ENCODE measurements at regions not wholly inside any gene's neighbourhood (a gene's known extent, or its start where the extent isn't known, plus 50 kb on each side); places are given as distances from the start of the nearest gene placed in this dataset.
A peak's percentile ranks its signal among the peaks of the same experiment; 100 is the strongest.

- Histone ChIP-seq H3K23ac (ENCODE audit: insufficient read length) (no peak overlapping the region), H3K27me3 (replicated peaks in 1 of 4; ENCODE audit: control insufficient read depth in 3 of 4, extremely low read depth in 1 of 4, insufficient read depth in 3 of 4, low read length in 3 of 4) (peaks cover 0 to 3% (median 0%) of the 10 kb centered on the region in 4 experiments; a peak in 1 of 7 replicates), H2BK15ac (ENCODE audit: low read length) (no peak overlapping the region), H4K5ac (ENCODE audit: insufficient read length, low read depth, low read length) (no peak overlapping the region), H2BK5ac (ENCODE audit: low read depth, low read length) (0 out of 2 replicates have a peak overlapping the region, but pooled peaks have one; percentile 45), H2BK20ac (ENCODE audit: low read length) (no peak overlapping the region), H2BK120ac (replicated peaks; ENCODE audit: low read depth, low read length) (no peak overlapping the region), H3K36me3 (ENCODE audit: control insufficient read depth in 2 of 4, insufficient read depth in 4 of 4, low read length in 3 of 4) (no peaks in the 10 kb centered on the region), H3K4me2 (ENCODE audit: insufficient read depth in 1 of 2, low read depth in 2 of 2, low read length in 2 of 2) (no peak overlapping the region), H4K20me1 (replicated peaks in 1 of 2; ENCODE audit: control insufficient read depth in 1 of 2, insufficient read depth in 2 of 2, low read length in 2 of 2) (no peaks in the 10 kb centered on the region), H3K18ac (ENCODE audit: extremely low read depth, low read length) (no peak overlapping the region), H3K79me2 (ENCODE audit: control insufficient read depth in 1 of 2, insufficient read depth in 2 of 2, low read length in 2 of 2) (no peaks in the 10 kb centered on the region), H3K56ac (replicated peaks; ENCODE audit: insufficient read length, low read depth, low read length) (no peak overlapping the region), H3K27ac (ENCODE audit: low read depth, low read length) (no peak overlapping the region), H3K9me3 (ENCODE audit: insufficient read depth in 2 of 2, low read depth in 1 of 2, low read length in 1 of 2) (peaks cover 5 to 7% of the 10 kb centered on the region in 2 experiments; a peak in 3 of 4 replicates), H3K23me2 (ENCODE audit: low read depth, low read length) (no peaks in the 10 kb centered on the region), H2BK12ac (ENCODE audit: low read depth, low read length) (no peak overlapping the region), H4K8ac (ENCODE audit: extremely low read depth, insufficient read depth, low read length) (no peak overlapping the region), H3K9ac (replicated peaks in 1 of 4; ENCODE audit: extremely low read depth in 1 of 4, low read depth in 3 of 4, low read length in 3 of 4) (no peak overlapping the region), H4K91ac (replicated peaks; ENCODE audit: insufficient read length, low read length) (no peak overlapping the region), H2AK5ac (ENCODE audit: low read depth, low read length) (no peak overlapping the region), H3K4me3 (ENCODE audit: extremely low read depth in 1 of 4, insufficient read depth in 2 of 4, low read depth in 3 of 4, low read length in 4 of 4) (no peak overlapping the region), H2AFZ (ENCODE audit: low read length) (no peak overlapping the region), H3K14ac (ENCODE audit: insufficient read length) (no peak overlapping the region), H3K79me1 (ENCODE audit: low read depth, low read length) (no peaks in the 10 kb centered on the region), H3K4ac (replicated peaks; ENCODE audit: insufficient read length, low read depth, low read length) (no peak overlapping the region), H3K4me1 (replicated peaks in 1 of 4; ENCODE audit: control insufficient read depth in 3 of 4, insufficient read depth in 4 of 4, low read length in 3 of 4) (peaks cover 0 to 12% (median 7%) of the 10 kb centered on the region in 4 experiments; a peak in 6 of 7 replicates)
- DNase-seq (ENCODE audit: low read depth in 1 of 2, low spot score in 2 of 2) (peak in 1 of 2 experiments; percentile 14), FAIRE-seq (no peak)
- POLR2A ChIA-PET (ENCODE audit: partially characterized antibody) = no interaction called here
- TF ChIP-seq TAF1 (IDR thresholded peaks at IDR 0.05; ENCODE audit: low read depth, low read length) (no peak), CBX8 (IDR thresholded peaks at IDR 0.05; ENCODE audit: borderline replicate concordance, low read depth, low read length) (no peak), ASH2L (IDR thresholded peaks at IDR 0.05; ENCODE audit: low read length) (no peak), SP2 (IDR thresholded peaks at IDR 0.05; ENCODE audit: low read length) (no peak), RXRA (IDR thresholded peaks at IDR 0.05; ENCODE audit: insufficient read depth, low read depth, low read length) (no peak), RFX5 (IDR thresholded peaks at IDR 0.05; ENCODE audit: borderline replicate concordance, low read depth, low read length) (no peak), MAFK (IDR thresholded peaks at IDR 0.05; ENCODE audit: low read depth, low read length) (no peak), POLR2AphosphoS5 (IDR thresholded peaks at IDR 0.05; ENCODE audit: low read depth, low read length) (no peak)
- CTCF ChIA-PET (ENCODE audit: partially characterized antibody) = interaction anchor here (0.9 to 2.7 kb wide), 7 partner anchors 10 to 98 kb away, joined by 3 to 6 read pairs (median 3); no protein-coding TSS in a partner anchor
- WGBS, 2 experiments (ENCODE audit: extremely low coverage in 1 of 2, insufficient coverage in 1 of 2, insufficient read length in 1 of 2, insufficient replicate concordance in 2 of 2, low coverage in 1 of 2, low lambda C conversion rate in 2 of 2, missing lambda C conversion rate in 1 of 2) = 90% methylated on average over 6 of the region's 6 CpGs; no CpG with 5 or more reads in 1 of the 2 experiments
Measured at GRCh38 chr9:113709721-113710120, 166.4 kb upstream of the ZNF618 start.
